HepG2 (cell line): ENCODE measurements at regions not wholly inside any gene's neighbourhood (a gene's known extent, or its start where the extent isn't known, plus 50 kb on each side); places are given as distances from the start of the nearest gene placed in this dataset.

Source experiments
- ATAC-seq: fragments of 200-7000 bp; cut with Tn5 transposase; 3 replicates; pipeline ENCODE4 v1.9.1; 2020; ENCODE audit warnings: mild to moderate bottlenecking, moderate library complexity
- BruUV-seq: library from RNA; stranded (reverse); fragments of 400-500 nt; replicated peaks from 2 replicates; lab custom pipeline; 2021; lab: Mats Ljungman, UMichigan
- CTCF ChIA-PET: fragments of 300-600 bp; formaldehyde crosslinking; extraction: SDS; loops from one replicate; lab custom pipeline; 2021; ENCODE audit warnings: low total read pairs, inconsistent platforms, low intra/inter-chr PET ratio; lab: Yijun Ruan, JAX
- POLR2A ChIA-PET: fragments of 350-600 bp; sonication (Branson Sonifier 250); formaldehyde crosslinking; loops from one replicate; lab custom pipeline; 2020; ENCODE audit warnings: antibody characterized with exemption, inconsistent platforms; lab: Yijun Ruan, JAX
- DNase-seq: peaks from one replicate; pipeline ENCODE4 v3.0.0-alpha.2; 2015; ENCODE audit warnings: low spot score
- FAIRE-seq: peaks from 3 replicates; lab custom pipeline; 2011; peaks lifted over from hg19 to GRCh38; lab: Jason Lieb, UNC
- H2AFZ ChIP-seq: one replicate; pipeline ENCODE4 v1.6.1; 2011; ENCODE audit warnings: low read length, inconsistent platforms
- H3K27ac ChIP-seq: fragments of 300-600 bp; 3 replicates; pipeline ENCODE4 v1.8.0; 2011; ENCODE audit warnings: mixed run types, mild to moderate bottlenecking, mixed read lengths, low read length, inconsistent platforms; ENCODE audit not compliant: insufficient read depth; ENCODE audit errors: extremely low read length
- H3K27me3 ChIP-seq, 2 experiments: fragments of 200-600 bp in 1 of 2; 2 replicates in 1 of 2; 3 replicates in 1 of 2; pipeline versions ENCODE4 v1.6.0 to v1.8.0; 2011; ENCODE audit warnings: low read length in 2 of 2, mild to moderate bottlenecking in 2 of 2, moderate library complexity in 2 of 2, inconsistent platforms in 1 of 2; ENCODE audit not compliant: insufficient read depth in 2 of 2, control insufficient read depth in 1 of 2
- H3K36me3 ChIP-seq, 2 experiments: fragments of 200-600 bp in 1 of 2; replicated peaks in 1 of 2; 2 replicates in 1 of 2; 3 replicates in 1 of 2; pipeline versions ENCODE4 v1.5.1 to v1.8.0; 2011; ENCODE audit warnings: low read length in 2 of 2, inconsistent platforms in 1 of 2; ENCODE audit not compliant: insufficient read depth in 2 of 2, control insufficient read depth in 1 of 2
- H3K4me1 ChIP-seq: 2 replicates; pipeline ENCODE4 v1.5.1; 2012; ENCODE audit warnings: low read length, inconsistent platforms; ENCODE audit not compliant: insufficient read depth
- H3K4me2 ChIP-seq: 2 replicates; pipeline ENCODE4 v1.6.0; 2011; ENCODE audit warnings: low read depth, low read length, inconsistent platforms
- H3K4me3 ChIP-seq, 3 experiments: fragments of 200-600 bp in 1 of 3; sonication (generic), shearing (Covaris generic) in 1 of 3; replicated peaks in 1 of 3; 2 replicates each; pipeline ENCODE4 v1.5.1; 2011 to 2016; ENCODE audit warnings: low read length in 3 of 3, inconsistent platforms in 2 of 3, low read depth in 2 of 3, mild to moderate bottlenecking in 2 of 3, control low read depth in 1 of 3, mixed read lengths in 1 of 3; ENCODE audit not compliant: insufficient read depth in 1 of 3
- H3K79me2 ChIP-seq: one replicate; pipeline ENCODE4 v1.6.1; 2011; ENCODE audit warnings: low read length, inconsistent platforms; ENCODE audit not compliant: insufficient read depth
- H3K9ac ChIP-seq: 2 replicates; pipeline ENCODE4 v1.6.0; 2011; ENCODE audit warnings: mild to moderate bottlenecking, low read depth, low read length, inconsistent platforms; ENCODE audit not compliant: insufficient read depth
- H3K9me3 ChIP-seq: 2 replicates; pipeline ENCODE4 v1.5.1; 2012; ENCODE audit warnings: mild to moderate bottlenecking, low read length
- H4K20me1 ChIP-seq: 2 replicates; pipeline ENCODE4 v1.6.0; 2011; ENCODE audit warnings: inconsistent platforms, mild to moderate bottlenecking, low read length, moderate library complexity; ENCODE audit not compliant: insufficient read depth
- HMGXB4 ChIP-seq, 2 experiments: sonication (generic) in 1 of 2; formaldehyde crosslinking in 1 of 2; IDR thresholded peaks; 2 replicates each; pipeline versions ENCODE4 v1.4.0 to v1.6.1; 2018 to 2020; ENCODE audit warnings: missing genetic modification reagents in 2 of 2, borderline replicate concordance in 1 of 2, low read depth in 1 of 2, mild to moderate bottlenecking in 1 of 2, missing biosample characterization in 1 of 2
- HNRNPL ChIP-seq: fragments of 200-400 bp; formaldehyde crosslinking; IDR thresholded peaks from 2 replicates; pipeline ENCODE4 v1.6.1; 2017; ENCODE audit warnings: mild to moderate bottlenecking, low read depth, low read length
- NCOA1 ChIP-seq: sonication (generic); formaldehyde crosslinking; IDR thresholded peaks from 2 replicates; pipeline ENCODE4 v1.9.0; 2021; ENCODE audit warnings: missing genetic modification reagents
- NFAT5 ChIP-seq: sonication (generic); formaldehyde crosslinking; IDR thresholded peaks from 2 replicates; pipeline ENCODE4 v1.4.0; 2020; ENCODE audit warnings: missing genetic modification reagents
- NR1H2 ChIP-seq: sonication (generic); formaldehyde crosslinking; IDR thresholded peaks from 2 replicates; pipeline ENCODE4 v1.8.1; 2022; ENCODE audit warnings: low read depth, missing genetic modification reagents, borderline replicate concordance
- ZFP36 ChIP-seq: fragments of 150-350 bp; IDR thresholded peaks from 2 replicates; pipeline ENCODE4 v1.6.1; 2018; ENCODE audit warnings: borderline replicate concordance, low read length, low read depth; ENCODE audit not compliant: partially characterized antibody
- ZKSCAN1 ChIP-seq: fragments of 150-350 bp; IDR thresholded peaks from 2 replicates; pipeline ENCODE4 v1.6.1; 2014; ENCODE audit warnings: low read length
- WGBS: methylation state at CpG from one replicate; pipeline ENCODE4 v1.1.6; 2017; ENCODE audit warnings: low lambda C conversion rate; 5-methylcytosine and 5-hydroxymethylcytosine counted together
- in situ Hi-C: cut with HindIII; loops from 2 replicates; pipeline ENCODE4 v1.10.0; 2017; ENCODE audit warnings: low pct_unique_long_range_greater_than_20kb; ENCODE audit not compliant: extremely low pct_ligation_motif_present
- intact Hi-C: fragments of 100-400 bp; cut with micrococcal nuclease; formaldehyde crosslinking; loops from one replicate; pipeline ENCODE4 v1.10.0; 2022; ENCODE audit not compliant: unreplicated experiment

GRCh38 chr4:27490315-27490714, 629.7 kb downstream of the STIM2 start:
- intact Hi-C loops (no loop called here), in situ Hi-C loops (no loop called here)
- DNase-seq (no peak), FAIRE-seq (no peak), ATAC-seq (no peak)
- no peak overlapping the region for H2AFZ ChIP-seq
- H3K9ac ChIP-seq = no peak overlapping the region
- no peaks in the 10 kb centered on the region for H3K79me2 ChIP-seq
- H4K20me1 ChIP-seq = no peaks in the 10 kb centered on the region
- H3K9me3 ChIP-seq = peaks cover under 1% of the 10 kb centered on the region
- no peaks in the 10 kb centered on the region for H3K4me1 ChIP-seq
- H3K4me2 ChIP-seq = no peak overlapping the region
- ChIA-PET POLR2A (no interaction called here), CTCF (no interaction called here)
- WGBS = 0% methylated on average over 2 of the region's 4 CpGs
- TF ChIP-seq ZKSCAN1 (no peak), ZFP36 (no peak), NCOA1 (no peak), HMGXB4 (CRISPR knock-in tag; IDR thresholded peaks at IDR 0.05; ENCODE audit: borderline replicate concordance in 1 of 2, low read depth in 1 of 2) (no peak), NFAT5 (CRISPR knock-in tag) (no peak), HNRNPL (no peak), NR1H2 (CRISPR knock-in tag) (no peak)
- BruUV-seq = no TSS peak
- H3K36me3 ChIP-seq = no peaks in the 10 kb centered on the region
- H3K27ac ChIP-seq = no peak overlapping the region
- no peak overlapping the region for H3K4me3 ChIP-seq
- H3K27me3 ChIP-seq = no peaks in the 10 kb centered on the region
